ENCODE measurements at regions not wholly inside any gene's neighbourhood (a gene's known extent, or its start where the extent isn't known, plus 50 kb on each side); places are given as distances from the start of the nearest gene placed in this dataset.
"Not testable (repeated sequence)": the region's sequence is repeated elsewhere in the genome, so short reads cannot be mapped to it uniquely, and the experiment has no call there.

GRCh38 chr2:72031346-72032110 lies 116.1 kb downstream of the CYP26B1 start:
- no peak for DNase-seq (ENCODE audit: low spot score)

- no peak for DNase-seq (ENCODE audit: low spot score)
Measured at GRCh38 chr2:72028996-72029395, 118.7 kb downstream of the CYP26B1 start.

GRCh38 chr2:72028351-72028995 lies 119.2 kb downstream of the CYP26B1 start:
- no peak for DNase-seq (ENCODE audit: low spot score)

GRCh38 chr2:72027426-72028161 lies 120.1 kb downstream of the CYP26B1 start:
- no peak for DNase-seq (ENCODE audit: low spot score)

- no peak for DNase-seq (ENCODE audit: low spot score)
Measured at GRCh38 chr2:72026819-72027425, 120.7 kb downstream of the CYP26B1 start.

- no peak for DNase-seq (ENCODE audit: low spot score)
Measured at GRCh38 chr2:72024451-72025175, 123.0 kb downstream of the CYP26B1 start.

- DNase-seq (ENCODE audit: low spot score), result no peak
Measured at GRCh38 chr2:72023678-72024390, 123.8 kb downstream of the CYP26B1 start.

- DNase-seq (ENCODE audit: low spot score), result not testable (repeated sequence)
Measured at GRCh38 chr2:72021371-72021770, 126.3 kb downstream of the CYP26B1 start.

- no peak for DNase-seq (ENCODE audit: low spot score)
Measured at GRCh38 chr2:72015266-72015665, 132.4 kb downstream of the CYP26B1 start.

- DNase-seq (ENCODE audit: low spot score), result no peak
Measured at GRCh38 chr2:72014831-72015230, 132.8 kb downstream of the CYP26B1 start.

GRCh38 chr2:72013726-72014125 lies 133.9 kb downstream of the CYP26B1 start:
- no peak for DNase-seq (ENCODE audit: low spot score)

- DNase-seq (ENCODE audit: low spot score), result no peak
Measured at GRCh38 chr2:72012886-72013574, 134.6 kb downstream of the CYP26B1 start.

- DNase-seq (ENCODE audit: low spot score), result no peak
Measured at GRCh38 chr2:72011791-72012190, 135.9 kb downstream of the CYP26B1 start.

GRCh38 chr2:72011370-72011689 lies 136.3 kb downstream of the CYP26B1 start:
- DNase-seq (ENCODE audit: low spot score), result no peak

- no peak for DNase-seq (ENCODE audit: low spot score)
Measured at GRCh38 chr2:72010647-72011369, 136.9 kb downstream of the CYP26B1 start.

- DNase-seq (ENCODE audit: low spot score), result no peak
Measured at GRCh38 chr2:72008608-72009007, 139.1 kb downstream of the CYP26B1 start.

GRCh38 chr2:72007402-72007801 lies 140.3 kb downstream of the CYP26B1 start:
- no peak for DNase-seq (ENCODE audit: low spot score)

GRCh38 chr2:72006188-72006736 lies 141.4 kb downstream of the CYP26B1 start:
- no peak for DNase-seq (ENCODE audit: low spot score)

- no peak for DNase-seq (ENCODE audit: low spot score)
Measured at GRCh38 chr2:72004976-72005375, 142.7 kb downstream of the CYP26B1 start.
